Stimulated activated CD4-positive, alpha-beta T cell treated with anti-CD3 and anti-CD28 coated beads, Interleukin-12 subunit alpha, Interleukin-12 subunit beta, amount 100 ng/mL, for 24 hours (primary cell): ENCODE measurements at regions not wholly inside any gene's neighbourhood (a gene's known extent, or its start where the extent isn't known, plus 50 kb on each side); places are given as distances from the start of the nearest gene placed in this dataset.
"Not testable (repeated sequence)": the region's sequence is repeated elsewhere in the genome, so short reads cannot be mapped to it uniquely, and the experiment has no call there.

Experiments used
- DNase-seq, 2 experiments: peaks; one replicate each; pipeline ENCODE4 v3.0.0-alpha.2; 2020; ENCODE audit warnings: low read depth in 2 of 2

DNA sequence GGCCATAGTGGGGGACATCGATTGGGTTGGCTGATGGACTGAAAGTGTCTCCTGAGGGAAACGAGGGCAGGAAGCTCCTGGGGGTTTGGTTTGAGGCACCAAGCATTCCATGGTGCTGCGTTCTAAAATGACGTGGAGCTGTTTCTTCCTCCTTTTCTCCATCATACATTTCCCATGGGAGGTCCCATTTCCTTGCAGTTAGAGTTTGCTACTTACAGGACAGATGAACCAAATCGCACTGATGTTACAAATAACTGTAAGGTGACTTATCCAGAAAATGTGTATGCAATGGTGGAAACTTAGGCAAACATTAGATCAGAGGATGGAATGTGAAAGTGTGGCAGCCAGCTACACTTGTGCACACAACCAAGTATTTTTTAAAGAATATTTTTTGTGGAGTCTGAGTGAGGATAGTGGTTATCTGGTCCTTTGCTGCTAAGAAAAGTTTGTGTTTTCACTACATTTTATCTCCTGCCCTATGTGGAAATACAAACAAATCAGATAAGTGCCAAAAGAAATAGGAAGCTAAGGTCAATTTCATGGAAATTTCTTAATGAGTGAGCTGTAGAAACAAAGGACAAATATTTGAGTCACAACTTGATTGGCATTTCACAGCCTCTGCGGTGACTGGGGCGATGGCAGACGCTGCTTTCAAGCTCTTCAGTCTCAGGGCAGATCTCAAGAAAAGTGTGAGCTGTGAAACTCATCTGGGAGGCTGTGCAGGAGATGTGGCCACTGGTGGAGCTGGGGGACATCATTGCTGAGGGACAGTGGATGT is 256.2 kb downstream of the TSN start:
- DNase-seq = no peak

DNA sequence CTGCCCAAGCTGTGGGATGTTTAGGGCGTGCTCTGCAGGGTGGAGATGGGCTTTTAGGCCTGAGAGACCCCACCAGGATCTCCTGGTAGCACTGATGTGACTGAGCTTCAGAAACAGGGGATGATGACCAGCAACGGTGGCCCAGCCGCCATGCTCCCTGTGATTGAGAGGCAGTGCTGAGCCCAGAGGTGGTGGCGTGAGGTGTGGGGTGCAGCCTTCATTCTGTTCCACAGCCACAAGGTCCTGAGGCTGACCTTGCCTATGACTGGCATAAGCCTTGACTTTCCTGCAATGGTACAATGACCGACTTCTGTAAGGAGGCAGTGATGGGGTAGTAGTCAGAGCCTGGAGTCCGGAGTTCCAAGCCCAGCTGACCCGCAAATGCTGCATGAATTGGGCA is 263.3 kb downstream of the TSN start:
- no peak for DNase-seq

DNA sequence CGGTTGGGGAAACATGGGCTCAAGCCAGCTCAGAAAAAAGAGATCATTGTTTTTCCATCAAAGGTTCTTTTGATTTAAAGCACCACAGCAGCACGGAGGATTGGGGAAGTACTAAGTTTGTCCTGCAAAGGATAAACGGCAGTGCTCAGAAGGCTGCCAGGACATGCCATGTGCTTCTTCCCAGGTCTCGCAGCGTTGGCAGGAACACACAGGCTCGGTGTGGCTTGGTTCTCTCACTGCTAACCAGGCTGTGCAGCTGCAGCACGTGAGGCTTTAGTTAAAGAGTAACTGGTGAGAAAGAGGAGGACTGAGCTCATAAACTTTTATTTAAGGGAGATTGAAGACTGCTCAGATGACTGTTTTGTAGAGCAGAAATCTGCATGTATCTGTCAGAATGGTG is 264.3 kb downstream of the TSN start:
- no peak for DNase-seq

DNA sequence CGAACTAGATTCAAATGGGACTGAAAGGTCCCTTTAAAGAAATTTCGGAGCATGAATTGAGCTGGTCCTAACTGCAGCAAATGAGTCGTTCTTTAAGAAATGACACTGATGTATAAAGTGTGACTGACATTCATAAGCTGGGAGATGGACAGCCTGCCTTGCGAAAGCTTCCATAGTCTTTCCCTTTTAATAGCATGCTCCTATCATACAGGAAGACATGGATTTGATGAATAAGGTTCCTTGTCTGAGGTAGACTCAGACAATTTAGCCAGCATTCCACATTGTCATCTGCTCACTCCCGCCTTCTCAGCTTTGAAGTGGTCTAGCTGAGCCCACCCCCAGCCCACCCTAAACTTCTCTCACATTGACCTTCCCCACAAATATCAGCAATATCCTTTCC is 264.9 kb downstream of the TSN start:
- DNase-seq = no peak

DNA sequence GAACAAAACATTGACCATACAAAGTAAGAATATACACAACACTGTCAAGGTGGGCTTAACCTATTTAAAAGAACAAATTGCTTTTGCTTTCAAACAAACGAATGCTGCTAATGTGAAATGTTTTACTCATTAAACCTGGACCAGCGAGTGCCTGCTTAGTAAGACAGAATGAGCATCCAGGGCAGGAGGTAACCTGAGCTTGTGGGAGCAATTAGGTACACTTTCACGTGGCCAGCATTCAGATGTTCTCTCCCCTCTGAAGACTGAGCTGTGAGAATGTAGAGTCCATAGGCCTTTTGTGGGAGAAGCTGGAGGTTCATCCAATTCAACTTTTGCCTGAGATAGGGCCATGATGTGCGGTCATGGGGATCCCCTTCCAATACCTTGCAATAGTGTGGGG is 266.5 kb downstream of the TSN start:
- DNase-seq = no peak

DNA sequence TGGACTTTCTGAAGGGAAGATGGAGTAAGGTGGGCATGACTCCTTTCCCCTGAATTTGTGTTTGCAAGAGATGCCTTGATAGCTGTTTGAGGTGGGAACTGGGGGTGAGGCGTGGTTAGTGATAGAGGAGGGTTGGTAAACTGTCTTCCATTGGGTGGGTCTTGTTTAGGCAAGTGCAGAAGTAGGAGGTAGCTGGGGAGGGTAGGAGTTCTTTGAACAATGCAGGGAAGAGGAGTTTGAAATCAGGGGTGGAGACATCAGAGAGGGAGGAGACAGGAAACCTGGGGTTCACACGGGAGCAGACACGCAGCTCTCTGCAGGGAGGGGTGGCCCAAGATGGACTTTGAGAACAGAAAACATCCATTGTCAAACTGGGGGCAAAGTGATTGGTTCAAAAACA is 267.1 kb downstream of the TSN start:
- DNase-seq = no peak

DNA sequence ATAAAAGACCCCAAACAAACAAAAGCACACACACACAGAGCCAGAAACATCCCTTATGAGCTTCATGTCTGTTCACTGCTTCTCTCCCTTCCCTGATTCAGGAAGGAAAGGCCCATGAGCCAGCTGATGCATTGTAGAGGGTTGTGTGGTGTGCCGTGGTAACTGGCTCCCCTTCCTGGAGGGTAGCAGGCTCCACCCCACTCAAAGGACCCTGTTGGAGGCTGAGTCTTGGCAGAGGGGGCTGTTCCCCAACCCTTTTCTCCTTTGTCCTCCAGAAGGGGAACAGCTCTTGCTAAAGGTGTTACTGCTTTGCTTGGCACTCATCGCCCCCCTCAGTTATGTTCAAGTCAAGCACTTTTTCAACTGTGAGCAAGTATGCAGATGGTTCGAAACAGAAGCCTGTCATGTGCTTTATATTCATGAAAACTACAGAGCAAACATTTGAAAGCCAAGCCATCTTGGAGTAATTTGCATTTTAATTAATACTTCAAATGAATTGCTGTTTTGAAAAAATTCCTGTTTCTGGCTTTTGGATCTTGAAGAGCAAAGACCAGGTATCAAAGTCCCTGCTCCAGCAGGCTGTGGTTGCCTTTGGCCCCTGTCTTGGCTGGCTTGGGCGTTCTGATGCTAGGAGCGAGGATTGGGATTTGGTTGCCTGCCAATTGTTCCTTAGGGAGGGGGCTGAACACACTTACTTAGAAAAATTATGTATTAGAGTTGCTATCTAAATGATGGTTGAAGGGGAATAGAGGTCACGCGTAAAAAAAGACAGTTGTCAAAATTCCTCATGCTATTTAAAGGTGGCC is 267.8 kb downstream of the TSN start:
- DNase-seq = no peak

DNA sequence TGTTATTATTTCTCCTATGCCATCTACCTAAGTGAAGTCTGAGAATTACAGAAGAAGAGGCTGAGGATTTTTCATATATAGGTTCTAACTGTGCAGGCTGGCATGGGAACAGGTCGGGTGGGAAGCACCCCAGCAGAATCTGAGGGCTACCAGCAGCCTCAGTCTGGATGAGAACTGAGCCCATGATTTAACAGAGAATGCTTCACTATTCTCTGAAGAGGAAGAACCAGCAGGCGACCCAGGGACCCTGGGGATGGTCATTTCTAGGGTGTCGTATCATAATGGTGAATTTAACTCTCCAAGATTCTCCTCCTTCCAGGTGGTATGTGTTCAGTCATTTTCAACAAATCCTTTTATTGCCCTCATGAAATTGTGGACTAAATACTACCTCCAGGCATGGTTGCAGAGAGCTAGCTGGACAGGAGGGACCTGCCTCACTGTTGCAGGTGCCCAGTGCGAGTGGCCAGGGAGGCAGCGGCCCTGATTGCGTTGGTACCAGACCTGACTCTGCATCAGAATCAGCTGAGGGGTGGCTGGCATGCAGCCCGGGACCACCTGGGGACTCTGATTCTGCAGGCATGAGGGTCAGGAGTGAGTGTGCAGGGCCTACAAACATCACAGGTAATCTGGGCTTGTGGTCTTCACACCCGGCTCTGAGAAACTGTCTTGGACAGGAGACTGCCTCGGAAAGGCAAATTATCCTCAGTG is 272.2 kb downstream of the TSN start:
- no peak for DNase-seq

DNA sequence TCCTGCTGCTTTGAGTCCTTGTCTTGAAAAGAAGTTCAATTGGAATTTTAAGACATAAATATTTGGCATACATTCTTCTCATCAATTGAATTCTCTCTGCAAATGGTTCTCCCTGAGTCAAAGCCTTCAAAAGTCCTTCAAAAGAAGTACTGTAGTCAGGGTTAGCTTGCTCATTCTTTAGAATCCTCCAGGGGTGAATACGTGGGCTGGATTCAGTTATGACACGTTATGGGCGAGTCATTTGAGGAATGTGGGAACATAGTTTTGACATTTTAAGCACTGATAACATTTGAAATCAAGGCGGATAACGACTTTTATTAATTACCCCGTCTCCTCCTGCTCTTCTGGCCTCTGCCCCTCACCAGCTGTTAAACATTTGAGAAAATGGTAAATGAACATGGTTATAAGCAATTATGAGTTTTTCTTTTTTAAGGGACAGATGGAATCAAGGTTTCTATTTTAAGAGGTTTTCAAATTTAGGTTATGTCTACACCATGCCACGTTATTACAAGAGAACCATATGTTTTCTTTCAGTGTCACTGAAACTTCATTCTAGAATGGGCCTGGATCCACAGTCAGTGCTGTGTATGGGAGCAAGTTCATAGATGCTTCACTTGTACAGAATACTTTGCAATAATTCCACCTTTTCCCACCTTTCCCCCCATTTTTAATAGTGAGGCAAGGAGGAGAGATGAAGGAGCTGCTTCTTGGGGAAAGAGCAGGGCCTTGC is 273.1 kb downstream of the TSN start:
- DNase-seq = no peak

DNA sequence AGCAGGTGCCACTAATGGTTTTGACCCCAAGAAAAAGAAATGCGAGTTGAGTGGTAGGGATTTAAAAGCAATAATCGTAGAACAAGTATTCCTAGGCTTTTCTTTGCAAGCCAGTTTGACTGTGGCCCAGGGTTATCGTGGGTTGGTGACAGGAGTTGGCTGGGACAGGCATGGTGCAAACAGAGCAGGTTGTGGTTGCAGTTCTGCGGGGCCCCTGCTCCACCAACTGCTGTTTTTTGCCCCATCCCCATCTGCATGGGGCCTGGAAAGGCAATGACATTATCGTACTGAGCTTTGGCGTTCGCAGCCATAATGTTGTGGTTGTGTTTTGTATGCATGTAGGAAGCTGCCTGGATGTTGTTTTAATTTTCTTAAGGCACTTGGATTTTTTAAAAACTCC is 274.0 kb downstream of the TSN start:
- no peak for DNase-seq

DNA sequence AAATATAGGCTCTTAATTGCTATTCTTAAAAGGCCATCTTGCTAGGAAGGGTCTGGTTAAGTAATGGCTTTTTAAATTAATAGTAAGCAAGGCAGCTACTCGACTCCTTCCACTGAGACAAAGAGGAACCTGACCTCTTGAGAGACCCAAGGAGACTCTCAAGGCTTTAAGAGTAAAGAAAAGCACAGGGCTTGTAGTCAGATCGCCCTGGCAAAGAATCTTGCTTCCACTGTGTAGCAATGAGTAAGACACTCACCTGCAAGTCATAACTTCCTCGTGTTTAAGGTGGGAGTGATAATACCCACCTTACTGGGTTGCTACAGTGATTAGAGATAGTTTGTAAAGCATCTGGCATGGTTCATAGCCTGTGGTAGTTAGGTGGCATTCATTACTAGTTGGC is 274.5 kb downstream of the TSN start:
- no peak for DNase-seq

DNA sequence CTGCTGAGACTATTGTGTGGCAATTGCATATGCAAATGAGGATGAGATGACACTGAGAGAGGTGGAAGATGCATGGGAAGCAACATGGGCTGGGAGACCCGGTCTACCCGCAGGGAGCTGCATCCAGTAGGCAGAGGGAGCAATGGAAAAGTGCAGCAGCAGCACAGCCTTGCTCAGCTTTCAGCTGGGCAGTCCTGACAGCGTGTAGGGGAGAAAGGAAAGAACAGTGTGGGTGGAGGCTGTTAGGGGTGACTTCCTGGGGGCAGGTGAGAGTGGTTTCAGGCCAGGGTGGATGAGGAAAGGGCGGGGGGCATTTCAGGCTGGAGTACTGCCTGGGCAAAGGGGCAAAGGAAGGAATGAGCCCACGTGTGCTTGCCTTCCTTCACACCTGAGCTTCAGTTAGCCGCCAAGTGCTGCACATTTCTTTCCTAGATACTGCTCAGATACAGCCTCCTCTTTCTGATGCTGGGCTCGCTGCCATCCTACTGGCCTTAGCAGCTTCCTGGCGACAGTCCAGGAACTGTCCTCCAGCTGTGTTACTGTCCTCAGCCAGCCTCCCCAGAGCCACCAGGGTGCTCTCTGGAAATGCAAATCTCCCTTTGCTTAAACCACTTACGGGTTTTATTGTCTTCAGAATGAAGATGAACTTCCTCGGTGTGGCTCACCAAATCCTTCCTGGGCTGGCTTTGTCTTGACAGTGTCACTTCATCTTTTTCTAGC is 276.3 kb downstream of the TSN start:
- DNase-seq = no peak

DNA sequence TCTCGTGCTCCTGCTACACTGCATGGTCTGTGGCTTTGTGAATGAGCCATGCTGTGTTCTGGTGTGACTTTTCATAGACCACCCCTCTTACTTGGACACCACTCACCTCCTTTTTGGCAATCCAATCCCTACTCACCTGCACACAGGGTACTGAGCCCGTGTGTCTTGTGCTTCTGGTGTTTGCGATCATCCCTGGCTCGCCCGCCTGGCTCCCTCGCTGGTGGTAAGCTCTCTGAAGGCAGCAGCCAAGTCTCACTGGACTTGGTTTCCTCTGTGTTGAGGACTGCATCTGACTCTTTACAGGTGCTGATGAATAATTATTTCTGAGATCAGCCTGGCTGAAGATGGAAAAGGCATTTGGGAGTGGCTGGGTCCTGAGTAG is 276.8 kb downstream of the TSN start:
- DNase-seq = no peak

DNA sequence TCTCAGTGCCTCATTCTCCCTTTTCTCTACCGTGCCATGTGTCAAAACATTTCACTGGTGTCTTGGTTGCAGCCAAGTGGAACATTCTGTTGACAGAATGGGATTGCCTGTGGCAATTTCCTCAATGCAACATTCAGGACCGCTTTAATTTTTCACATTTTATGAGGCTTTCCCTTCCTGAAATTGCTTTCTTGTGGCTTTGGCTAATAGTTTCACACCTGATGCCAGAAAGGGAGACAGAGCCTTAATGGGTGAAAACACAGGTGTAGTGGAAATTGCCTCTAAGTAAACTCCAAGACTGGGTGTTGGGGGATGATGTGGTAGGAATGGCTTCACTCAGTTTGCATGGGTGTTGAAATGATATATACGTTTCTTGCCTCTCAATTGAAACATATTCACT is 278.3 kb downstream of the TSN start:
- no peak for DNase-seq

DNA sequence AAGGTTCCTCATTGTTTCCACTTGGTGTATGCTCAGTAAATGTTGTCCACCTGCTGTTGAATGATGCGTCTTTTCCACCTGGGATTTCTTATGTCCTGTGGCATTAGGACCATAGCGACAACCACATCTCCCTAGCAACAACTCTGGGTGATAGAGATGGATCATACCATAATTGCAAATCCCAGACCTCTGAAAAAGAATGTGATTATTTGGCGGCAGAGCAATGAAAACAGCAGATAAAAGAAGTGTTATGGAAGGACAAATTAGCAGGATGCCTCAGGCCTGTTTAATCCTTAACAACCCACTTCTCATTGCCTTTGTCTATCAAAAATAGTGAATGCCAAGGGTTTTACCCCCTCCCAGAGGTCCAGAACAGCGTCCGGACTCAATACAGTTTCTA is 278.9 kb downstream of the TSN start:
- DNase-seq = no peak

DNA sequence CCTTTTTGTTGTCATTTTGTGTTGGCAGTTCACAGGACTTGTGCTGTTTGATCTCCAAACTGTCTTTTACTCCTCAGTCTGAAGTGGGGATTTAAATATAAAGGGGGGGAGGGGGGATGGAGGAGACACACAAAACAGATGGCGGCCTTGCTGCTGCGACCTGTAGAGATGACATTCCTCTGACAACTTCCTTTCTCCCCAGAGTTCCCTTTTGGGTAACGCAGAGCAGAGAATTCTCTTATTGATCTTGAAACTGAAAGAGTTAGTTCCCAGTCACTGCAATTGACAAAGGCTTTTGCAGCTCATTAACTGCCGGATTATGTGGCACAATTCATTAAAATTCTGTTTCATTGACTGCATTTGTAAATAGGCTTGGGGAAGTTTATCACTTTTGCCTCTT is 279.3 kb downstream of the TSN start:
- no peak for DNase-seq

DNA sequence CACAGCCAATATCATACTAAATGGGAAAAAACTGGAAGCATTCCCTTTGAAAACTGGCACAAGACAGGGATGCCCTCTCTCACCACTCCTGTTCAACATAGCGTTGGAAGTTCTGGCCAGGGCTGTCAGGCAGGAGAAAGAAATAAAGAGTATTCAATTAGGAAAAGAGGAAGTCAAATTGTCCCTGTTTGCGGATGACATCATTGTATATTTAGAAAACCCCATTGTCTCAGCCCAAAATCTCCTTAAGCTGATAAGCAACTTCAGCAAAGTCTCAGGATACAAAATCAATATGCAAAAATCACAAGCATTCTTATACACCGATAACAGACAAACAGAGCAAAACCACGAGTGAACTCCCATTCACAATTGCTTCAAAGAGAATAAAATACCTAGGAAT is 283.4 kb downstream of the TSN start:
- not testable (repeated sequence) for DNase-seq

DNA sequence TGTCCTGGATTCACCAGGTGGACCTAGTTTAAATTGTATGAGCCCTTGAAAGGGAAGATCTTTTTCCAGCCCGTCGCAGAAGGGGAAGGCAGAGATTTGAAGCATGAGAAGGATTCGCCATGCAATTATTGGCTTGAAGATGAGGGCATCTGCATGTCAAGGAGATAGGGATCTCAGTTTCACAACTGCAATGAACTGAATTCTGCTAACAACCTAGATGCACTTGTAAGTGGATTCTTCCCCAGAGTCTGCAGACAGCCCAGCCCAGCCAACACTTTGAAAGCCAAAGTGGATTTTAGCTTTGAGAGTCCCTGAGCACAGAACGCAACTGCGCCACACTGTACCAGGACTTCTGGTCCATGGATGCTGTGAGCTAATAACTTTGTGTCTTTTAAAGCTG is 286.0 kb downstream of the TSN start:
- no peak for DNase-seq

DNA sequence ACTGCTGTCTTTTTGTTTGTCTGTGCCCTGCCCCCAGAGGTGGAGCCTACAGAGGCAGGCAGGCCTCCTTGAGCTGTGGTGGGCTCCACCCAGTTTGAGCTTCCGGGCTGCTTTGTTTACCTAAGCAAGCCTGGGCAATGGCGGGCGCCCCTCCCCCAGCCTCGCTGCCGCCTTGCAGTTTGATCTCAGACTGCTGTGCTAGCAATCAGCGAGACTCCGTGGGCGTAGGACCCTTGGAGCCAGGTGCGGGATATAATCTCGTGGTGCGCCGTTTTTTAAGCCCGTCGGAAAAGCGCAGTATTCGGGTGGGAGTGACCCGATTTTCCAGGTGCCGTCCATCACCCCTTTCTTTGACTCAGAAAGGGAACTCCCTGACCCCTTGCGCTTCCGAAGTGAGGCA is 296.2 kb downstream of the TSN start:
- DNase-seq = not testable (repeated sequence)

DNA sequence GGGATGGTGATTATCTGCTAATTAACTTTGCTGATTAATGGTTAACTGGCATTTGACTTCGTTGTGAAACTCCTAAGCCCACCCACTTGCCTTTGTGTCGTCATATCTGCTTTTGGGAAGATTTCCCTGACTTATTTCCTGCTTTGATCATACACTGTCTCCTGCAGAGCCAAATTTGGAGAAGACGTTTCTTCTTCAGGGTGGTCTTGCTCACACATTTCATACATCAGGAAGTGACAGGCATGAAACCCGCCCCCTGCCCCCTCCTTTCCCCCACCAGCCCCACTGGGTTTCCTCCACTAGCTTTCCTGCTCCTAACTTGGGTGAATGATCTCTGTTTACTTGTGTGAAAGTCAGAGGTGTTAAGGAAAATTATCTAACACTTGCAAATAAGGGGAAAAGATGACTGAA is 300.1 kb downstream of the TSN start:
- DNase-seq = no peak

DNA sequence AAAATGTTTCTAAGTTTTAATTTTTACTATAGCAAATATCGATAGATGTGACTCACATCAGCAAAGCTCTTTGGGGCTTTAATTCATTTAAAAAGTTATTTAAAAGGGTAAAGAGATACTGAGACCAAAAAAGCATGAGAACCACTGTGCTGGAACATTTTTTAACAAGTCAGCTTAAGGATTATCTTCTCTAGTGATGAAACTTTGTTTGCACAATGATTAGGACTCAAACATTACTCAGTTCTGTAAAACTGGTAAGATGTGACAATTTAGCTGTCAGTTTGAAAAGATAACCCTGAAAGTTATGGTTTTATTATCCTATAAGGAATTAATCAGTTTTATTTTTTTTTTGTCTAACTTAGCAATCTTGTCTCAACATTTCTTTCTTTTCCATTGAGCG is 301.4 kb downstream of the TSN start:
- DNase-seq = no peak

DNA sequence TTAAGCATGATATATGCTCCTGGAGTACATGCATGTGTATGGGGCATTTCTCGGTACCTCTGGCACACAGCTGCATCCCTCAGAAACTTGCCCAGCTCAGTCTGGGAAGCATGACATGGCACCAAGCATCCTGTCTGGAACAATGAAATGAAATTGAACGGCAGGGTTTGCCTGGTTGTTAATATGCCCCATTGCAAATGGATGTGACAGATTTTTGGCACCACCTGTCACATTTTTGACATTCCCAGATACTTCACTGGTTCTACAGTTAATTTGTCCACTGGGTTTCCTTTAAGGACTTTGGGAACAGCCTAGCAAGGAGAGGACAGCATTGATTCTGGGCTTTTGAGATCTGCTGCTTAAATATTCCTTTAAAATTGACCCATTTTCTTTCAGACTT is 305.8 kb downstream of the TSN start:
- no peak for DNase-seq
